Sigmoid colon (tissue), 4 donors: ENCODE measurements at regions not wholly inside any gene's neighbourhood (a gene's known extent, or its start where the extent isn't known, plus 50 kb on each side); places are given as distances from the start of the nearest gene placed in this dataset.

Experiments used
- CTCF ChIP-seq, 4 experiments: fragments of 450-650 bp in 3 of 4; fragments of 200-600 bp in 1 of 4; IDR thresholded peaks; one replicate each; pipeline ENCODE4 v1.5.1; 2016 to 2019; ENCODE audit warnings: antibody characterized with exemption in 4 of 4, mild to moderate bottlenecking in 3 of 4, moderate library complexity in 2 of 4
- POLR2A ChIP-seq, 2 donors: fragments of 450-650 bp; IDR thresholded peaks; one replicate each; pipeline ENCODE4 v1.6.1; 2016; ENCODE audit warnings: antibody characterized with exemption in 2 of 2, mild to moderate bottlenecking in 2 of 2, moderate library complexity in 2 of 2
- POLR2AphosphoS5 ChIP-seq, 4 donors: sonication (generic); formaldehyde crosslinking; IDR thresholded peaks; one replicate each; pipeline ENCODE4 v1.6.1; 2017; ENCODE audit warnings: antibody characterized with exemption in 4 of 4

- TF ChIP-seq POLR2A (IDR thresholded peaks at IDR 0.05) (no peak), CTCF (IDR thresholded peaks at IDR 0.05) (no peak), POLR2AphosphoS5 (IDR thresholded peaks at IDR 0.05) (no peak)
Measured at GRCh38 chr14:28348797-28349196, 417.8 kb upstream of the FOXG1 start.
